SK-N-SH (cell line): ENCODE measurements at regions not wholly inside any gene's neighbourhood (a gene's known extent, or its start where the extent isn't known, plus 50 kb on each side); places are given as distances from the start of the nearest gene placed in this dataset.

ENCODE experiments used
- CTCF ChIP-seq: fragments of 200-600 bp; sonication (generic); IDR thresholded peaks from 2 replicates; pipeline ENCODE4 v1.6.1; 2017; ENCODE audit warnings: antibody characterized with exemption, mild to moderate bottlenecking, moderate library complexity
- EP300 ChIP-seq, 2 experiments: IDR thresholded peaks; 2 replicates each; pipeline versions ENCODE4 v1.4.0 to v1.6.1; 2012; ENCODE audit warnings: borderline replicate concordance in 1 of 2, low read depth in 1 of 2, low read length in 1 of 2
- RAD21 ChIP-seq: IDR thresholded peaks from 2 replicates; pipeline ENCODE4 v1.6.1; 2012; ENCODE audit warnings: mild to moderate bottlenecking, low read length
- TCF12 ChIP-seq: IDR thresholded peaks from 2 replicates; pipeline ENCODE4 v1.4.0; 2012
- YY1 ChIP-seq: IDR thresholded peaks from 2 replicates; pipeline ENCODE4 v1.4.0; 2012; ENCODE audit warnings: low read depth, mild to moderate bottlenecking
- TF ChIP-seq, protein P1 (sequence below): fragments of 150-350 bp; IDR thresholded peaks from 2 replicates; pipeline ENCODE4 v1.6.1; 2017; ENCODE audit warnings: antibody characterized with exemption, low read length, low read depth, borderline replicate concordance

DNA sequence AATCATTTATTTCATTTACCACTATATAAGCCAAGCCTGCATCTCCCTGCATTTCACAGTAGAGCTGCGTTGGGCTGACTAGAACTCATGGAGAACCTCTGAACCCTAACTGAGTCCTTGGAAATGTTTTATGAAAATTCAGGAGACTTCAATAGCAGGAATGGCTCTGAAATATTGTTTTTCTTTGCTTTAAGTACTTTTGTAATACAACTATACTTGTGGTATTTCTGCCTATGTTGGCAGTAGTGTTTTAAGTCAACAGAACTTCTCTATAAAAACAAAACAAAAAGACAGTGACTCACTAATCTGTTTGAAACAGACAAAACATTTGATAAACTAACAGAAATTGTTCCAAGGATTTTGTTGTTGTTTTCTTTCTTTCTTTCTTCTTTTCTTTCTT is 489.2 kb upstream of the MEF2C start:
- TF ChIP-seq RAD21 = no peak
- TF ChIP-seq EP300 (IDR thresholded peaks at IDR 0.05; ENCODE audit: borderline replicate concordance in 1 of 2, low read depth in 1 of 2, low read length in 1 of 2) = no peak
- TF ChIP-seq CTCF = no peak
- TF ChIP-seq TCF12 = no peak
- TF ChIP-seq, protein P1, sequence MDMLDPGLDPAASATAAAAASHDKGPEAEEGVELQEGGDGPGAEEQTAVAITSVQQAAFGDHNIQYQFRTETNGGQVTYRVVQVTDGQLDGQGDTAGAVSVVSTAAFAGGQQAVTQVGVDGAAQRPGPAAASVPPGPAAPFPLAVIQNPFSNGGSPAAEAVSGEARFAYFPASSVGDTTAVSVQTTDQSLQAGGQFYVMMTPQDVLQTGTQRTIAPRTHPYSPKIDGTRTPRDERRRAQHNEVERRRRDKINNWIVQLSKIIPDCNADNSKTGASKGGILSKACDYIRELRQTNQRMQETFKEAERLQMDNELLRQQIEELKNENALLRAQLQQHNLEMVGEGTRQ = no peak
- no peak for TF ChIP-seq YY1
